Spleen (tissue), 7 donors: ENCODE measurements at regions not wholly inside any gene's neighbourhood (a gene's known extent, or its start where the extent isn't known, plus 50 kb on each side); places are given as distances from the start of the nearest gene placed in this dataset.

Experiments used
- CTCF ChIP-seq, 11 experiments: fragments of 200-600 bp in 7 of 11; fragments of 450-650 bp in 4 of 11; sonication (generic) in 4 of 11; IDR thresholded peaks in 8 of 11; conservative IDR thresholded peaks in 3 of 11; 1 replicate in 7 of 11; 2 replicates in 4 of 11; pipeline versions ENCODE4 v1.4.0 to v1.8.0; 2016 to 2021; ENCODE audit warnings: antibody characterized with exemption in 11 of 11, inconsistent platforms in 4 of 11, mild to moderate bottlenecking in 1 of 11
- POLR2AphosphoS5 ChIP-seq, 3 donors: sonication (generic); formaldehyde crosslinking; IDR thresholded peaks; one replicate each; pipeline ENCODE4 v1.5.1; 2017; ENCODE audit warnings: antibody characterized with exemption in 3 of 3
- donor health status: DM: no; HTN: no; CAD: no; lungs with moderate emphysema.
- donor health status: DM: no; HTN: no; CAD: no.
- donor health status: DM: no; HTN: no; CAD: no.

- no peak for TF ChIP-seq POLR2AphosphoS5 (IDR thresholded peaks at IDR 0.05)
- no peak for TF ChIP-seq CTCF (IDR thresholded peaks at IDR 0.05 in 8 of 11, conservative IDR thresholded peaks at IDR 0.05 in 3 of 11)
Measured at GRCh38 chr4:22322996-22323395, 192.9 kb downstream of the ADGRA3 start.
